Left lung (tissue), 4 donors: ENCODE measurements at regions not wholly inside any gene's neighbourhood (a gene's known extent, or its start where the extent isn't known, plus 50 kb on each side); places are given as distances from the start of the nearest gene placed in this dataset.

Experiments
- ATAC-seq: fragments of 200-7000 bp; cut with Tn5 transposase; one replicate; pipeline ENCODE4 v1.9.1; 2020; ENCODE audit warnings: moderate library complexity
- DNase-seq, 4 donors: peaks; one replicate each; pipeline ENCODE4 v3.0.0-alpha.2; 2013 to 2020
- H3K27ac ChIP-seq, 2 donors: fragments of 200-600 bp; sonication (generic) in 1 of 2; one replicate each; pipeline versions ENCODE4 v1.5.0 to v1.8.0; 2020 to 2021
- H3K27me3 ChIP-seq, 2 donors: fragments of 200-600 bp; sonication (generic) in 1 of 2; one replicate each; pipeline versions ENCODE4 v1.5.0 to v1.8.0; 2020 to 2021
- H3K36me3 ChIP-seq, 2 donors: fragments of 200-600 bp; sonication (generic) in 1 of 2; one replicate each; pipeline versions ENCODE4 v1.5.0 to v1.8.0; 2020 to 2021
- H3K4me1 ChIP-seq, 2 donors: fragments of 200-600 bp; one replicate each; pipeline ENCODE4 v1.8.0; 2021
- H3K4me3 ChIP-seq, 2 donors: fragments of 200-600 bp; sonication (generic) in 1 of 2; one replicate each; pipeline versions ENCODE4 v1.5.0 to v1.8.0; 2020 to 2021; ENCODE audit warnings: mild to moderate bottlenecking in 1 of 2
- H3K9me3 ChIP-seq, 2 donors: fragments of 200-600 bp; sonication (generic) in 1 of 2; one replicate each; pipeline versions ENCODE4 v1.5.0 to v1.8.0; 2020 to 2021
- CTCF ChIP-seq, 2 donors: fragments of 200-600 bp; sonication (generic) in 1 of 2; IDR thresholded peaks; one replicate each; pipeline versions ENCODE4 v1.5.0 to v1.8.0; 2021; ENCODE audit warnings: antibody characterized with exemption in 2 of 2
- intact Hi-C, 2 donors: fragments of 100-400 bp; cut with DNase I; formaldehyde crosslinking; loops; one replicate each; pipeline versions ENCODE4 v1.11.2 to v1.14.2; 2022
- donor health status: DM: no; HTN: yes; CAD: no.
- donor health status: DM: no; HTN: no; CAD: no.

- ATAC-seq (no peak), DNase-seq (no peak)
- Histone ChIP-seq H3K36me3 (no peaks in the 10 kb centered on the region), H3K27me3 (peaks cover 0 to 17% of the 10 kb centered on the region in 2 donors), H3K4me3 (no peak overlapping the region), H3K27ac (no peak overlapping the region), H3K4me1 (no peaks in the 10 kb centered on the region), H3K9me3 (no peaks in the 10 kb centered on the region)
- TF ChIP-seq CTCF (IDR thresholded peaks at IDR 0.05), result no peak
- intact Hi-C loops, result no loop called here
Measured at GRCh38 chr6:43862925-43863324, 92.9 kb downstream of the VEGFA start.

GRCh38 chr6:43861212-43861894 is 91.3 kb downstream of the VEGFA start:
- TF ChIP-seq CTCF (IDR thresholded peaks at IDR 0.05), result no peak
- H3K36me3 ChIP-seq, result no peaks in the 10 kb centered on the region
- H3K9me3 ChIP-seq, result no peaks in the 10 kb centered on the region
- H3K27ac ChIP-seq, result no peak overlapping the region
- intact Hi-C loops, result no loop called here
- DNase-seq, result no peak
- ATAC-seq, result no peak
- H3K4me1 ChIP-seq, result no peaks in the 10 kb centered on the region
- H3K27me3 ChIP-seq, result peaks cover 0 to 17% of the 10 kb centered on the region in 2 donors
- H3K4me3 ChIP-seq, result no peak overlapping the region

GRCh38 chr6:43860285-43860684 is 90.3 kb downstream of the VEGFA start:
- H3K4me3 ChIP-seq, result no peak overlapping the region
- intact Hi-C loops, result no loop called here
- H3K4me1 ChIP-seq, result no peaks in the 10 kb centered on the region
- H3K36me3 ChIP-seq, result no peaks in the 10 kb centered on the region
- TF ChIP-seq CTCF (IDR thresholded peaks at IDR 0.05), result no peak
- ATAC-seq (no peak), DNase-seq (no peak)
- no peak overlapping the region for H3K27ac ChIP-seq
- peaks cover 0 to 17% of the 10 kb centered on the region in 2 donors for H3K27me3 ChIP-seq
- no peaks in the 10 kb centered on the region for H3K9me3 ChIP-seq

GRCh38 chr6:43859213-43859612 is 89.2 kb downstream of the VEGFA start:
- no peaks in the 10 kb centered on the region for H3K36me3 ChIP-seq
- peaks cover 0 to 10% of the 10 kb centered on the region in 2 donors for H3K27me3 ChIP-seq
- no peak for TF ChIP-seq CTCF (IDR thresholded peaks at IDR 0.05)
- no peaks in the 10 kb centered on the region for H3K4me1 ChIP-seq
- H3K4me3 ChIP-seq, result no peak overlapping the region
- intact Hi-C loops, result no loop called here
- H3K9me3 ChIP-seq, result no peaks in the 10 kb centered on the region
- ATAC-seq (no peak), DNase-seq (no peak)
- H3K27ac ChIP-seq, result no peak overlapping the region

GRCh38 chr6:43858161-43859153 is 88.4 kb downstream of the VEGFA start:
- Histone ChIP-seq H3K4me3 (no peak overlapping the region), H3K27me3 (peaks cover 0 to 5% of the 10 kb centered on the region in 2 donors), H3K4me1 (no peaks in the 10 kb centered on the region), H3K36me3 (no peaks in the 10 kb centered on the region), H3K9me3 (no peaks in the 10 kb centered on the region), H3K27ac (no peak overlapping the region)
- ATAC-seq (no peak), DNase-seq (no peak)
- intact Hi-C loops, result no loop called here
- no peak for TF ChIP-seq CTCF (IDR thresholded peaks at IDR 0.05)
